ENCODE measurements at regions not wholly inside any gene's neighbourhood (a gene's known extent, or its start where the extent isn't known, plus 50 kb on each side); places are given as distances from the start of the nearest gene placed in this dataset.

GRCh38 chr7:91412298-91412697 is 148.1 kb downstream of the FZD1 start:
- no peaks in the 10 kb centered on the region for H3K4me1 ChIP-seq
- intact Hi-C loops (cut with micrococcal nuclease) = no loop called here
- H3K27me3 ChIP-seq (ENCODE audit: low read depth) = no peaks in the 10 kb centered on the region
- H3K36me3 ChIP-seq = no peaks in the 10 kb centered on the region
- no peak overlapping the region for H3K27ac ChIP-seq (replicated peaks)
- H3K4me3 ChIP-seq = no peak overlapping the region
- no peak for DNase-seq
- H3K9me3 ChIP-seq (replicated peaks) = no peaks in the 10 kb centered on the region
- no peak for TF ChIP-seq CTCF (IDR thresholded peaks at IDR 0.05; ENCODE audit: borderline replicate concordance)

- no peak overlapping the region for H3K4me3 ChIP-seq
- H3K9me3 ChIP-seq (replicated peaks) = no peaks in the 10 kb centered on the region
- H3K27me3 ChIP-seq (ENCODE audit: low read depth) = no peaks in the 10 kb centered on the region
- DNase-seq = no peak
- intact Hi-C loops (cut with micrococcal nuclease) = no loop called here
- no peaks in the 10 kb centered on the region for H3K4me1 ChIP-seq
- no peak for TF ChIP-seq CTCF (IDR thresholded peaks at IDR 0.05; ENCODE audit: borderline replicate concordance)
- H3K27ac ChIP-seq (replicated peaks) = no peak overlapping the region
- no peaks in the 10 kb centered on the region for H3K36me3 ChIP-seq
Observed at GRCh38 chr7:91414734-91415133, 150.5 kb downstream of the FZD1 start.

GRCh38 chr7:91416155-91416865 is 152.1 kb downstream of the FZD1 start:
- H3K4me3 ChIP-seq = no peak overlapping the region
- H3K27me3 ChIP-seq (ENCODE audit: low read depth) = no peaks in the 10 kb centered on the region
- H3K36me3 ChIP-seq = no peaks in the 10 kb centered on the region
- TF ChIP-seq CTCF (IDR thresholded peaks at IDR 0.05; ENCODE audit: borderline replicate concordance) = no peak
- H3K27ac ChIP-seq (replicated peaks) = no peak overlapping the region
- no peaks in the 10 kb centered on the region for H3K9me3 ChIP-seq (replicated peaks)
- intact Hi-C loops (cut with micrococcal nuclease) = no loop called here
- no peaks in the 10 kb centered on the region for H3K4me1 ChIP-seq
- DNase-seq = no peak

- H3K9me3 ChIP-seq (replicated peaks) = no peaks in the 10 kb centered on the region
- H3K4me3 ChIP-seq = no peak overlapping the region
- H3K36me3 ChIP-seq = no peaks in the 10 kb centered on the region
- H3K27me3 ChIP-seq (ENCODE audit: low read depth) = no peaks in the 10 kb centered on the region
- no peaks in the 10 kb centered on the region for H3K4me1 ChIP-seq
- TF ChIP-seq CTCF (IDR thresholded peaks at IDR 0.05; ENCODE audit: borderline replicate concordance) = no peak
- DNase-seq = no peak
- intact Hi-C loops (cut with micrococcal nuclease) = no loop called here
- H3K27ac ChIP-seq (replicated peaks) = no peak overlapping the region
Observed at GRCh38 chr7:91420606-91421005, 156.4 kb downstream of the FZD1 start.

- Histone ChIP-seq H3K36me3 (no peaks in the 10 kb centered on the region), H3K27ac (replicated peaks) (no peak overlapping the region), H3K27me3 (ENCODE audit: low read depth) (no peaks in the 10 kb centered on the region), H3K4me1 (no peaks in the 10 kb centered on the region), H3K9me3 (replicated peaks) (no peaks in the 10 kb centered on the region), H3K4me3 (no peak overlapping the region)
- TF ChIP-seq CTCF (IDR thresholded peaks at IDR 0.05; ENCODE audit: borderline replicate concordance) = no peak
- no peak for DNase-seq
- intact Hi-C loops (cut with micrococcal nuclease) = no loop called here
Observed at GRCh38 chr7:91421018-91421417, 156.8 kb downstream of the FZD1 start.
